IMR-90 (cell line): ENCODE measurements at regions not wholly inside any gene's neighbourhood (a gene's known extent, or its start where the extent isn't known, plus 50 kb on each side); places are given as distances from the start of the nearest gene placed in this dataset.

ENCODE experiments used
- ATAC-seq: fragments of 200-7000 bp; cut with Tn5 transposase; 2 replicates; pipeline ENCODE4 v1.9.1; 2020; ENCODE audit warnings: low read depth, mild to moderate bottlenecking, moderate library complexity
- BruUV-seq: library from RNA; stranded (reverse); fragments of 400-500 nt; replicated peaks from 2 replicates; lab custom pipeline; 2021; lab: Mats Ljungman, UMichigan
- CTCF ChIA-PET: fragments of 300-600 bp; formaldehyde crosslinking; extraction: SDS; loops from one replicate; lab custom pipeline; 2021; ENCODE audit warnings: antibody characterized with exemption; lab: Yijun Ruan, JAX
- POLR2A ChIA-PET: fragments of 300-600 bp; sonication (Branson Sonifier 250); formaldehyde crosslinking; loops from one replicate; lab custom pipeline; 2022; ENCODE audit warnings: antibody characterized with exemption; ENCODE audit not compliant: unreplicated experiment; lab: Charles Lee
- DNase-seq: peaks from one replicate; pipeline ENCODE4 v3.0.0; 2013
- H2AFZ ChIP-seq: replicated peaks from 2 replicates; pipeline ENCODE3; 2013; ENCODE audit warnings: low read length, mild to moderate bottlenecking; ENCODE audit not compliant: poor library complexity
- H2AK5ac ChIP-seq: 2 replicates; pipeline ENCODE4 v1.6.1; 2013; ENCODE audit warnings: low read depth, low read length, inconsistent platforms
- H2AK9ac ChIP-seq: replicated peaks from 2 replicates; pipeline ENCODE3; 2013; ENCODE audit warnings: mild to moderate bottlenecking, low read depth, low read length, moderate library complexity; ENCODE audit not compliant: poor library complexity
- H2BK120ac ChIP-seq: 2 replicates; pipeline ENCODE4 v1.6.1; 2013; ENCODE audit warnings: low read depth, low read length, inconsistent platforms
- H2BK15ac ChIP-seq: 3 replicates; pipeline ENCODE4 v1.6.1; 2013; ENCODE audit warnings: low read depth, low read length, inconsistent platforms
- H2BK20ac ChIP-seq: 2 replicates; pipeline ENCODE4 v1.6.1; 2013; ENCODE audit warnings: low read depth, mild to moderate bottlenecking, inconsistent platforms, low read length, moderate library complexity
- H2BK5ac ChIP-seq: 2 replicates; pipeline ENCODE4 v1.6.1; 2013; ENCODE audit warnings: mild to moderate bottlenecking, low read depth, low read length, inconsistent platforms; ENCODE audit not compliant: poor library complexity, severe bottlenecking
- H3K14ac ChIP-seq: replicated peaks from 2 replicates; pipeline ENCODE4 v1.6.1; 2013; ENCODE audit warnings: low read depth, low read length, inconsistent platforms
- H3K18ac ChIP-seq: 2 replicates; pipeline ENCODE4 v1.6.1; 2013; ENCODE audit warnings: low read depth, low read length, control low read depth
- H3K23ac ChIP-seq: 2 replicates; pipeline ENCODE4 v1.6.1; 2013; ENCODE audit warnings: low read depth, low read length, inconsistent platforms
- H3K27ac ChIP-seq: 2 replicates; pipeline ENCODE4 v1.5.1; 2013; ENCODE audit warnings: mild to moderate bottlenecking, control low read depth, low read length; ENCODE audit not compliant: insufficient read depth
- H3K27me3 ChIP-seq: 2 replicates; pipeline ENCODE4 v1.6.1; 2013; ENCODE audit warnings: low read length; ENCODE audit not compliant: control insufficient read depth, insufficient read depth
- H3K36me3 ChIP-seq: 2 replicates; pipeline ENCODE4 v1.6.1; 2013; ENCODE audit warnings: low read length, mixed read lengths; ENCODE audit not compliant: control insufficient read depth, insufficient read depth
- H3K4ac ChIP-seq: 2 replicates; pipeline ENCODE4 v1.6.1; 2013; ENCODE audit warnings: low read depth, low read length, inconsistent platforms
- H3K4me1 ChIP-seq: 2 replicates; pipeline ENCODE4 v1.6.1; 2013; ENCODE audit warnings: low read length, mixed read lengths; ENCODE audit not compliant: control insufficient read depth, insufficient read depth
- H3K4me2 ChIP-seq: 2 replicates; pipeline ENCODE4 v1.6.1; 2013; ENCODE audit warnings: low read depth, mild to moderate bottlenecking, control low read depth, low read length, moderate library complexity
- H3K4me3 ChIP-seq: 2 replicates; pipeline ENCODE4 v1.5.1; 2013; ENCODE audit warnings: low read depth, mild to moderate bottlenecking, control low read depth, low read length, moderate library complexity; ENCODE audit not compliant: insufficient read depth
- H3K56ac ChIP-seq: 2 replicates; pipeline ENCODE4 v1.6.1; 2013; ENCODE audit warnings: low read length, inconsistent platforms; ENCODE audit not compliant: insufficient read depth; ENCODE audit errors: extremely low read depth
- H3K79me1 ChIP-seq, 2 experiments: 2 replicates each; pipeline ENCODE4 v1.6.1; 2013; ENCODE audit warnings: low read length in 2 of 2, inconsistent platforms in 1 of 2, low read depth in 1 of 2
- H3K9ac ChIP-seq: 2 replicates; pipeline ENCODE4 v1.6.1; 2013; ENCODE audit warnings: low read depth, low read length, control low read depth
- H3K9me1 ChIP-seq: 2 replicates; pipeline ENCODE4 v1.6.1; 2013; ENCODE audit warnings: low read length, inconsistent platforms; ENCODE audit not compliant: insufficient read depth
- H3K9me3 ChIP-seq: 2 replicates; pipeline ENCODE4 v1.6.1; 2013; ENCODE audit warnings: low read length; ENCODE audit not compliant: control insufficient read depth, insufficient read depth
- H4K20me1 ChIP-seq: 2 replicates; pipeline ENCODE4 v1.6.1; 2013; ENCODE audit warnings: low read length, inconsistent platforms; ENCODE audit not compliant: insufficient read depth
- H4K5ac ChIP-seq: 2 replicates; pipeline ENCODE4 v1.6.1; 2013; ENCODE audit warnings: mild to moderate bottlenecking, low read depth, low read length, control low read depth
- H4K8ac ChIP-seq, 2 experiments: 2 replicates each; pipeline ENCODE4 v1.6.1; 2013; ENCODE audit warnings: low read depth in 2 of 2, low read length in 2 of 2, control low read depth in 1 of 2, inconsistent platforms in 1 of 2
- H4K91ac ChIP-seq: 2 replicates; pipeline ENCODE4 v1.6.1; 2013; ENCODE audit warnings: low read depth, low read length, inconsistent platforms; ENCODE audit not compliant: insufficient read depth
- RCOR1 ChIP-seq: IDR thresholded peaks from 2 replicates; pipeline ENCODE4 v1.6.1; 2012; ENCODE audit warnings: mild to moderate bottlenecking, low read length, improper control_type of control experiment; ENCODE audit not compliant: insufficient replicate concordance
- WGBS, 2 experiments: methylation state at CpG; one replicate each; pipeline versions ENCODE4 v1.1.5 to v1.1.7; 2013; ENCODE audit warnings: missing lambda C conversion rate in 2 of 2; ENCODE audit not compliant: insufficient read length in 1 of 2; ENCODE audit errors: extremely low coverage in 2 of 2; 5-methylcytosine and 5-hydroxymethylcytosine counted together
- dilution Hi-C: fragments of 300-500 bp; cut with HindIII; formaldehyde crosslinking; loops from one replicate; pipeline ENCODE4 v1.14.3; 2018; ENCODE audit warnings: low sequenced_read_pairs; ENCODE audit not compliant: unreplicated experiment
- in situ Hi-C: fragments of 300-500 bp; cut with MboI; formaldehyde crosslinking; loops from 3 replicates; pipeline ENCODE4 v1.14.3; 2019; ENCODE audit warnings: low sequenced_read_pairs, inconsistent platforms, mixed read lengths
- intact Hi-C: fragments of 100-400 bp; cut with micrococcal nuclease; formaldehyde crosslinking; loops from 2 replicates; pipeline ENCODE4 v1.10.0; 2022

- H2AK5ac ChIP-seq: no peak overlapping the region
- no peaks in the 10 kb centered on the region for H4K20me1 ChIP-seq
- no peaks in the 10 kb centered on the region for H3K36me3 ChIP-seq
- no peak overlapping the region for H3K9ac ChIP-seq
- no peak overlapping the region for H3K14ac ChIP-seq
- H4K5ac ChIP-seq: no peak overlapping the region
- H3K4me1 ChIP-seq: no peaks in the 10 kb centered on the region
- H2AK9ac ChIP-seq: no peak overlapping the region
- no peak overlapping the region for H3K4ac ChIP-seq
- H3K27me3 ChIP-seq: peaks cover 2% of the 10 kb centered on the region; the same call in 1 of the 2 replicates
- WGBS, 2 experiments: no CpG with 5 or more reads among the region's 4 CpGs
- no peaks in the 10 kb centered on the region for H3K79me1 ChIP-seq
- no peak overlapping the region for H2BK15ac ChIP-seq
- no peak overlapping the region for H2BK5ac ChIP-seq
- H3K9me3 ChIP-seq: peaks cover 7% of the 10 kb centered on the region; the same call in 1 of the 2 replicates
- POLR2A ChIA-PET: no interaction called here
- H2BK120ac ChIP-seq: no peak overlapping the region
- no peak overlapping the region for H3K4me3 ChIP-seq
- intact Hi-C loops: no loop called here
- no peak overlapping the region for H3K27ac ChIP-seq
- no TSS peak for BruUV-seq
- CTCF ChIA-PET: no interaction called here
- DNase-seq (no peak), ATAC-seq (no peak)
- TF ChIP-seq RCOR1: no peak
- in situ Hi-C loops: no loop called here
- no peak overlapping the region for H3K4me2 ChIP-seq
- no peak overlapping the region for H3K23ac ChIP-seq
- H4K8ac ChIP-seq: no peak overlapping the region
- no peak overlapping the region for H4K91ac ChIP-seq
- no peak overlapping the region for H2AFZ ChIP-seq
- H3K56ac ChIP-seq: no peak overlapping the region
- dilution Hi-C loops: no loop called here
- H2BK20ac ChIP-seq: no peak overlapping the region
- no peak overlapping the region for H3K18ac ChIP-seq
- no peaks in the 10 kb centered on the region for H3K9me1 ChIP-seq
Observed at GRCh38 chr20:56762401-56762800, 133.3 kb downstream of the TFAP2C start.
